HL-60 (cell line): ENCODE measurements at regions not wholly inside any gene's neighbourhood (a gene's known extent, or its start where the extent isn't known, plus 50 kb on each side); places are given as distances from the start of the nearest gene placed in this dataset.

Source experiments
- GABPA ChIP-seq: IDR thresholded peaks from 2 replicates; pipeline ENCODE4 v1.6.1; 2012; ENCODE audit warnings: low read depth
- POLR2AphosphoS5 ChIP-seq: IDR thresholded peaks from 2 replicates; pipeline ENCODE4 v1.6.1; 2012; ENCODE audit warnings: low read depth
- REST ChIP-seq: IDR thresholded peaks from 2 replicates; pipeline ENCODE4 v1.6.1; 2012; ENCODE audit warnings: low read depth; ENCODE audit not compliant: insufficient replicate concordance
- TF ChIP-seq, protein P1 (sequence below): IDR thresholded peaks from one replicate; pipeline ENCODE4 v1.5.1; 2011; ENCODE audit warnings: low read length, control low read depth, inconsistent platforms; ENCODE audit not compliant: insufficient read depth

DNA sequence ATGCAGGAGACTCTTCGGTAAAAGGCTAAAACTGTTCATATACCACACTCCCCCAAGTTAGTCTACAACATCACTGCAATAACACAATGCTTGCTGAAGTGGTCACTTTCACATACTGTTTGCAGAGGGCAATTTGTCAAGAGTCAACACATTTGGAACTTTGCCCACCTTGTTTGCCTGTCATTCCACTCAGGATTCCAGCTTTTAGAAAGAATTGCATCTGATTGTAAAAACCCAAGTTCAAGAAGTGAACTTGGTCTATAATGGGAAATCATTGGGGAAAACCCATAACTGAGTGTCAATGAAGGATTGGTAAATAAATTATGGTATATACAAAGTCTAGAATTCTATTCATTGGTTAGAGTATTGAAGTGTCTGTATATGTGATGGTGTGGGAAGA is 120.5 kb downstream of the GADD45G start:
- TF ChIP-seq POLR2AphosphoS5: no peak
- TF ChIP-seq, protein P1, sequence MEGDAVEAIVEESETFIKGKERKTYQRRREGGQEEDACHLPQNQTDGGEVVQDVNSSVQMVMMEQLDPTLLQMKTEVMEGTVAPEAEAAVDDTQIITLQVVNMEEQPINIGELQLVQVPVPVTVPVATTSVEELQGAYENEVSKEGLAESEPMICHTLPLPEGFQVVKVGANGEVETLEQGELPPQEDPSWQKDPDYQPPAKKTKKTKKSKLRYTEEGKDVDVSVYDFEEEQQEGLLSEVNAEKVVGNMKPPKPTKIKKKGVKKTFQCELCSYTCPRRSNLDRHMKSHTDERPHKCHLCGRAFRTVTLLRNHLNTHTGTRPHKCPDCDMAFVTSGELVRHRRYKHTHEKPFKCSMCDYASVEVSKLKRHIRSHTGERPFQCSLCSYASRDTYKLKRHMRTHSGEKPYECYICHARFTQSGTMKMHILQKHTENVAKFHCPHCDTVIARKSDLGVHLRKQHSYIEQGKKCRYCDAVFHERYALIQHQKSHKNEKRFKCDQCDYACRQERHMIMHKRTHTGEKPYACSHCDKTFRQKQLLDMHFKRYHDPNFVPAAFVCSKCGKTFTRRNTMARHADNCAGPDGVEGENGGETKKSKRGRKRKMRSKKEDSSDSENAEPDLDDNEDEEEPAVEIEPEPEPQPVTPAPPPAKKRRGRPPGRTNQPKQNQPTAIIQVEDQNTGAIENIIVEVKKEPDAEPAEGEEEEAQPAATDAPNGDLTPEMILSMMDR: no peak
- no peak for TF ChIP-seq REST
- no peak for TF ChIP-seq GABPA
